AG04449 (cell line): ENCODE measurements at regions not wholly inside any gene's neighbourhood (a gene's known extent, or its start where the extent isn't known, plus 50 kb on each side); places are given as distances from the start of the nearest gene placed in this dataset.

ENCODE experiments used
- CTCF ChIA-PET: fragments of 350-600 bp; formaldehyde crosslinking; extraction: SDS; loops from one replicate; lab custom pipeline; 2021; ENCODE audit warnings: antibody characterized with exemption; lab: Yijun Ruan, JAX
- POLR2A ChIA-PET: fragments of 400-600, 350-600 bp; formaldehyde crosslinking; extraction: SDS; loops from one replicate; lab custom pipeline; 2020; ENCODE audit warnings: antibody characterized with exemption, inconsistent platforms; lab: Yijun Ruan, JAX
- DNase-seq: peaks from one replicate; pipeline ENCODE4 v3.0.0-alpha.2; 2010; ENCODE audit warnings: low read depth, low spot score
- H3K4me3 ChIP-seq: 2 replicates; pipeline ENCODE4 v1.5.1; 2011; ENCODE audit warnings: low read depth, mild to moderate bottlenecking, control low read depth, low read length
- TF ChIP-seq, protein P1 (sequence below): IDR thresholded peaks from one replicate; pipeline ENCODE4 v1.5.1; 2011; ENCODE audit warnings: mild to moderate bottlenecking, moderate library complexity, low read length, control low read depth, inconsistent platforms; ENCODE audit not compliant: insufficient read depth; ENCODE audit errors: missing control alignments

DNA sequence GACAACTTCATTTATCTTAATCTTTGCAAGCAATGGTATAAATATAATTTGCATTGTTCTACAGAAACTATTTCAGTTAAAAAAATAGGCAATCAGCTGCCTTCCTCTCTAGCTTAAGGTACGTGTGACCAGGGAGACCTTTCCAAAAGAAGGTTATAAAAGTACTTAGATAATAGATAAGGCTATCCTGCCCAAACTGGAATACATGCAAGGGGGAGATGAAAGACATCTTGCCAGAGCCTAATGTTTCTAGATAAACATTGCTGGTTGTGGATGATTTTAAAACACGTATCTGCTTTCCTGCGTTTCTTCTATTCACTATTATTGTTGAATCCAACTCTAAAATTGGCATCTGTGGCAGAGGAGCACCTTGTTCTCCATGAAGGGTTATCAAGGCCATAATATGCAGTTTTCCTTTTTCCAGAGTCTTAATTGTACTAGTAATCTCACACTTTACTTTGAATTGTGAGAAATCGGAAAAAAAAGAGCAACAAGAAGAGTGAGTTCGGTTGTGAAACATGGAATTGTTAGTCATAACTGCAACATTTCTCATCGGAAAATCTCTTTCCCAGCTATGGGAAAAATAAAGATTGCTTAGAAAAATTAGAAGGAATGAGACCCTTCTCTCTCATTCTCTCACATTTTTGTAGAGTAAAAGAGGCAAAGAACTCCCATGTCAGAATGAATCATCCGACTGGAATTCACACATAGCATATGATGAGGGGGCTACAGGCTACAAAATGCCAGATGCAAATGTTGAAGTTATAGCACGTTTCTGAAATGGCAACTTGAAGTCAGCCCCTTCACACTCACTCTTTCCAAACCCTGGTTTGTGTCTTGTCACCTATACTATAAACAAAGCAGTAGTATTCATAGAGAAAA, 936.1 kb upstream of the NR2F2 start:
- no peak for DNase-seq
- no peak overlapping the region for H3K4me3 ChIP-seq
- ChIA-PET POLR2A (no interaction called here), CTCF (no interaction called here)
- TF ChIP-seq, protein P1, sequence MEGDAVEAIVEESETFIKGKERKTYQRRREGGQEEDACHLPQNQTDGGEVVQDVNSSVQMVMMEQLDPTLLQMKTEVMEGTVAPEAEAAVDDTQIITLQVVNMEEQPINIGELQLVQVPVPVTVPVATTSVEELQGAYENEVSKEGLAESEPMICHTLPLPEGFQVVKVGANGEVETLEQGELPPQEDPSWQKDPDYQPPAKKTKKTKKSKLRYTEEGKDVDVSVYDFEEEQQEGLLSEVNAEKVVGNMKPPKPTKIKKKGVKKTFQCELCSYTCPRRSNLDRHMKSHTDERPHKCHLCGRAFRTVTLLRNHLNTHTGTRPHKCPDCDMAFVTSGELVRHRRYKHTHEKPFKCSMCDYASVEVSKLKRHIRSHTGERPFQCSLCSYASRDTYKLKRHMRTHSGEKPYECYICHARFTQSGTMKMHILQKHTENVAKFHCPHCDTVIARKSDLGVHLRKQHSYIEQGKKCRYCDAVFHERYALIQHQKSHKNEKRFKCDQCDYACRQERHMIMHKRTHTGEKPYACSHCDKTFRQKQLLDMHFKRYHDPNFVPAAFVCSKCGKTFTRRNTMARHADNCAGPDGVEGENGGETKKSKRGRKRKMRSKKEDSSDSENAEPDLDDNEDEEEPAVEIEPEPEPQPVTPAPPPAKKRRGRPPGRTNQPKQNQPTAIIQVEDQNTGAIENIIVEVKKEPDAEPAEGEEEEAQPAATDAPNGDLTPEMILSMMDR = no peak

GRCh38 chr15:95400428-95400827, 930.1 kb upstream of the NR2F2 start:
- H3K4me3 ChIP-seq = no peak overlapping the region
- DNase-seq = no peak
- ChIA-PET POLR2A (no interaction called here), CTCF (no interaction called here)
- TF ChIP-seq, protein P1 = no peak

DNA sequence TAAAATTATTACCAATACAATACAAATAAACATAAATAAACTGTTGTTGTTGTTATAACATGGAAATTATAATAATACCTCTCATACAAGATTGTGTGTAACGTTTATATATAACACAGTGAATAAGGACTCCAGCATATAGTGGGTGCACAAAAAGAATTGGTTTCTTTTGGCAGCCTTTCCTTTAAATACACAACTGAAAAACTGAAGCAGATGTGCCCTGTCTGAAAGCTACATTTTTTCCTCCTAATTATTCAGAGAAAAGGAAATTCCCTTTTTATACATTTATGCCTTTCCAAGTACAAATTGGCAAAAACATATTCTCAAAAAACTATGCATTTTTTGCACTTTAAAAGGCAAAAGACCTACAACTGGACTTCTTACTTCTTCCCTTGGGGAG, 928.9 kb upstream of the NR2F2 start:
- ChIA-PET POLR2A (no interaction called here), CTCF (no interaction called here)
- no peak for DNase-seq
- TF ChIP-seq, protein P1 = no peak
- no peak overlapping the region for H3K4me3 ChIP-seq

- ChIA-PET CTCF (no interaction called here), POLR2A (no interaction called here)
- DNase-seq = no peak
- no peak overlapping the region for H3K4me3 ChIP-seq
- TF ChIP-seq, protein P1 = no peak
Measured at GRCh38 chr15:95405447-95405846, 925.1 kb upstream of the NR2F2 start.

GRCh38 chr15:95407534-95407933, 923.0 kb upstream of the NR2F2 start:
- ChIA-PET CTCF (no interaction called here), POLR2A (no interaction called here)
- H3K4me3 ChIP-seq = no peak overlapping the region
- TF ChIP-seq, protein P1 = no peak
- no peak for DNase-seq

GRCh38 chr15:95409211-95409610, 921.3 kb upstream of the NR2F2 start:
- TF ChIP-seq, protein P1 = no peak
- ChIA-PET POLR2A (no interaction called here), CTCF (no interaction called here)
- no peak for DNase-seq
- no peak overlapping the region for H3K4me3 ChIP-seq
